GM18526 (cell line): ENCODE measurements at regions not wholly inside any gene's neighbourhood (a gene's known extent, or its start where the extent isn't known, plus 50 kb on each side); places are given as distances from the start of the nearest gene placed in this dataset.

Experiments
- POLR2A ChIP-seq: IDR thresholded peaks from 3 replicates; pipeline ENCODE4 v1.6.1; 2011; ENCODE audit not compliant: insufficient read length; ENCODE audit errors: extremely low read depth

DNA sequence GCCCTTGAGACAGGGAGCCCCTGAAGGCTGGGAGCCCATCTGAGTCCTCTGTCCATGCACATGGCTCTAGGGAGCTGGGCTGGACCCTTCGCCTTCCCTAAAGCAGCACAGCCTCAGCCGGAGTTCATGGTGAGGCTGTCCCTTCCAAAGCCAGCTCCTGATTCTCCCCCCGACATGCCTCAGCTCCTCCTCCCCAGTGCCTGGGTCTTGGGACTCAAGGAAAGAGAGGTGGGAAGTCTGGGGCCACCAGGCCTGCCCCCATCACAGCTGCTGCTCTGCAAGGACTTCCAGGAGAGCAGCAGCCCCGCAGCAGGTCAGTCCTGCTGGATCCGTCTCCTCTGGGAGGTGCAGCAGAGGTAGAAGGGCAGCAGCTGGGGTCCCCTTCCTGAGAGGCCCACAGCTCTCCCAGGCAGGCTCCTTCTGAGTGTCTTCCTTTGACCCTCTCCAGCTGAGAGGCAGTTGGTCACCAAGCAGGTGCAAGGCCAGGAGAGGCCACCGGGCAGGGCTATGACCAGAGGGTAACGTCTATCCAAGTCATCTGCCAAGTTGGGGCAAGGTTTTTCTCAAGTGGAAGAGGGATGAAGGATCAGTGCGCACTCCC lies 90.5 kb downstream of the ADRA2C start:
- TF ChIP-seq POLR2A: no peak

DNA sequence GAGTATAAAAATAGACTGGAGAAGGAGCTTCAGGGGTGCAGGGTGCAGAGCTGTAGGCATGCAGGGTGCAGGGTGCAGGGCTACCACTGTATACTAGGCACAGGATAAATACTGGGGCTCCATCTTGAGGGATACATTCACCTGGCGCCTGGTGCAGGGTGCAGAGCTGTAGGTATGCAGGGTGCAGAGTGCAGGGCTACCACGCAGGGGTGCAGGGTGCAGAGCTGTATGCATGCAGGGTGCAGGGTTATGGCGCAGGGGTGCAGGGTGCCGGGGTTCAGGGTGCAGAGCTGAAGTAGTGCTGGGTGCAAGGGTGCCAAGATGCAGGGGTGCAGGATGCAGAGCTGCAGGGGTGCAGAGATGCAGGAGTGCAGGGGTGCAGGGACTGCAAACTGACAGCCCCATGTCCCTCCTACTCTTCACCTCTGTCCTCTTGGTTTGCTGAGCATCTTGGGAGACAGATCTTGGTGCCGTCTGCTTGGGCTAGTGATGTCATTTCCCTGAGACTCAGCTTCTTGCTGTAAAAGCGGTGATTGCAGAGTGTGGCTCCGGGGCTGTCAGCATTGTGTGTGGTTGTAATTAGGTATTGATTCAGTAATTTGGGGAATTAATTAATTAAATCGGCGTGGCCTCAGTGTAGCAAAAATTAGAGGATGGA lies 91.2 kb downstream of the ADRA2C start:
- no peak for TF ChIP-seq POLR2A

DNA sequence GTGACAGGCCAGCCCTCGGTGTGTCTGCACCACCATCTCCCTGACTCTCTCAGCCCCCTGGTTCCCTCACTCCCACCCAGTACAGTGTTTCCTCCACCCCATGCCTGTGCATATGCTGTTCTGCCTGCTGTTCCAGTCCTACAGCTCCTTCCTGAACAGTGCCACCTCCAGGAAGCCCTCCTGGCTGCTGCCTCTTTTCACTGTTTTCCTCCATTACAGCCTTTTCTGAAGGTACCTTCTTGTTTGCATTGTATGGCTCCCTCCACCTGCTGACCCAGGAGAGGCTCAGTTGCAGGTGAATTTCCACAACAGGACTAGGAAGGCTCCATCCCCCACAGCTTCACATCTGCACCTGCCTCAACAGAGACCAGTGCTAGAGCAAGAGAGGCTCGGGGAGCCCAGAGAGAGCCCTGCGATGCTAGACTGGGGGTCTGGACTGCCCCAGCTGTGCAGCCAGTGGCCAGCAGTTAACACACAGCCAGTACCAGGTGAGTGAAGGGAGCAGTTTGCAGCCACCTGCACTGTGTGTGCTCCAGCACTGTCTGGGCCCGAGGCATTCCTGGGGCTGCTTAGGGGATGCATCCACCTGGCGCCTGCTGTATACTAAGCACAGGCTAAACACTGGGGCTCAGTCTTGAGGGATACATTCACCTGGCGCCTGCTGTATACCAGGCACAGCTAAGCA lies 92.0 kb downstream of the ADRA2C start:
- TF ChIP-seq POLR2A: no peak

- TF ChIP-seq POLR2A: no peak
Measured at GRCh38 chr4:3858765-3859388, 92.7 kb downstream of the ADRA2C start.

GRCh38 chr4:3859571-3859970 lies 93.4 kb downstream of the ADRA2C start:
- TF ChIP-seq POLR2A: no peak

DNA sequence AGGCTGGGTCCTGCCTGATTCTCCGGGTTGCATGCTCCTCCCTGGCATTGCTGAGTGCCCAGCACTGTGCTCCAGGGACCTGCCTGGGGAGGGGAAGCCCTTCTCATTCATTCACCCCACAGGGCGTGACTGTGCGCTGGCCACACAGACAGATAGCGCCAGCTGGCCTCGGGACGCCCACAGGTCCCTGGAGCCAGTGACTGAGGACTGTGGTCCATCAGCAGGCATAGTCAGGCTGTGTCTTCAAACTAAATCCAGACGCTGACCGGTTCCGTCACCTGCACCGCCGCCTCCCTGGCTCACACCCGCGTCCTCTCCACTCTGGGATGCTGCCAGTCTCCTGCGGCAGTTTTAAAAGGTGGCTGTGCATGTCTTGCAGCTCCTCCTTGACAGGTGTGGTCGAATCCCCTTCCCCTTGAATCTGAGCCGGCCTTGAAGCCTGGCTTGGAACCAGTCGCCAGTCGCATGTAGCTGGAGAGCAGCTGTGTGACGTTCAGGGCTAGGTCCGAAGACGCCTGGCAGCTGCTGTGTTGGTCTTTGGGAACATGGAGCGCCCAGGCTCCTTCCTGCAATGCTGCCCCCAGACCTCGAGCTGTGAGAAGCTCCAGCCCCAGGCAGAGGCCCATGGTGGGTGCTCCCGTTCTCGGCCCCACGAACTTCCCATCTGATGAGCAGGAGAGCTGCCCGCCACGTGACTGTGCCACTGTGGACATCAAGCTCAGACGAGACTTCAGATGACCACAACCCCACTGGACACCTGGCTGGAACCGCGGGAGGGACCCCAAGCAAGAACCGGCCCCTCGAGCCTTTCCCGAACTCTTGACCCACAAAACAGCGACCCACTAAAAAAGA lies 94.1 kb downstream of the ADRA2C start:
- no peak for TF ChIP-seq POLR2A

DNA sequence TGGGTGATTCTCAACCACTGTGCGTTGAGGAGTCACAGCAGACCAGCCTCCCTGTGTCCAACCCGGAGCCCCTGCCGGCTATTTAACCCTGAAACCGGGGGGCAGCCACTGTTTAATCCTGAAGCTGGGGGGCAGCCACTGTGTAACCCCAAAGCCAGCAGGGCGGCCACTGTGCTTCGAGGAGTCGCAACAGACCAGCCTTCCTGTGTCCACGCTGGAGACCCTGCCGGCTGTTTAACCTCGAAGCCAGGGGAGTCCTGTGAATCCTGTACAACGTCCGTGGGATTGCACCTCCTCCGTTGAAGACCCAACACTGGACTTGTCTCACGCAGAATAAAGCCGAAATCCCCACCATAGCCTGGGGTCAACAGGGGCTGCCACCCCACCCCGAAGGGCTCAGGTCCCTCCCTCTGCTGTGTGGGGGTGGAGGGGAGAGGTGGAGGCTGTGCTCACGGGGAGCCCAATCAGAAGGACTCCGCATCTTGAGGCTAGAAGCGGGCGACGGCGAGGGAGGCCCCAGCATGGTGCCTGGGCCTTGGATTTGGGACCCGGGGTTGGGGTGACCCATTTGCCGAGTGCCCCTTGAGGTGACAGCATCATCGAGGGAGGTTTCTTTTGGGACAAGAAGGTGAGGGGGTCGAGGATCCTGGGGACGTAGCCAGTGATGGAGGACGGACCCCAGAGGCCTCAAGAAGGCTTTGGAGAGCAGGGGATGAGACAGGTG lies 94.9 kb downstream of the ADRA2C start:
- no peak for TF ChIP-seq POLR2A

DNA sequence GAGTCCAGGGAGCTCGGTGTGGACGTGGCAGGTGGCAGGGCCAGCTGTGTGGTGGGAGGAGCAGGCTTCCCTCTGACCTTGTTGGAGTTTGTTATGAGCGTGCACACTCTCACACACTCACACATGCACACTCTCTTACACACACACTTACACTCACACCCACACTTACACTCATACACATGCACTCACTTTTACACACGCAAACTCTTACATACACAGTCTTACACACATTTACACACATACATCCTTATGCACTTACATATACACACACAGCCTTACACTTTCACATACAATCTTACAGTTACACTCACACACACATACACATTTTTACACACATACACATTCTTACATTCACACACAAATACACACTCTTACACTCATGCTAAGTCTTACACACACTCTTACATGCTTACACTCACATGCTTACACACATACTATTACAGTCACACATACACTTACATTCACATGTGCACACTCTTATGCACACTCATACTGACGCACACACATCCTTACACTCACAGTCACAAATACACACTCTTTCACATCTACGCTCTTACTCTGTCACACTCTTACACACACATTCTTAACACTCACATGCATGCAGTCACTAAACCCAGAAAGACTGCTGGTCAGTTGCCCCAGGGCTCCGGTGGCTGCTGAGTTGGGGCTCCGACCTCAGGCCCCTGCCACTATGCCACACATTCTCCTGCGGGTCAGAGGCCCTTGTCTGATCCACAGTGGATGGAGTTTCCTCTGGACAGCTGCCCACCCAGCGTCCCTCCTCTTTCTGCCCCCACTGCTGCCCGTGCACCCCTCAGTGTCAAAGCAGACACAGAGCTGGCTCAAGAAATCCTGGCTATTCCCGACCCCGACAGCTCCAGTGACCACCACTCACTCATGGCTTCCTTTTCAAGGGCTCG lies 95.8 kb downstream of the ADRA2C start:
- TF ChIP-seq POLR2A: no peak

DNA sequence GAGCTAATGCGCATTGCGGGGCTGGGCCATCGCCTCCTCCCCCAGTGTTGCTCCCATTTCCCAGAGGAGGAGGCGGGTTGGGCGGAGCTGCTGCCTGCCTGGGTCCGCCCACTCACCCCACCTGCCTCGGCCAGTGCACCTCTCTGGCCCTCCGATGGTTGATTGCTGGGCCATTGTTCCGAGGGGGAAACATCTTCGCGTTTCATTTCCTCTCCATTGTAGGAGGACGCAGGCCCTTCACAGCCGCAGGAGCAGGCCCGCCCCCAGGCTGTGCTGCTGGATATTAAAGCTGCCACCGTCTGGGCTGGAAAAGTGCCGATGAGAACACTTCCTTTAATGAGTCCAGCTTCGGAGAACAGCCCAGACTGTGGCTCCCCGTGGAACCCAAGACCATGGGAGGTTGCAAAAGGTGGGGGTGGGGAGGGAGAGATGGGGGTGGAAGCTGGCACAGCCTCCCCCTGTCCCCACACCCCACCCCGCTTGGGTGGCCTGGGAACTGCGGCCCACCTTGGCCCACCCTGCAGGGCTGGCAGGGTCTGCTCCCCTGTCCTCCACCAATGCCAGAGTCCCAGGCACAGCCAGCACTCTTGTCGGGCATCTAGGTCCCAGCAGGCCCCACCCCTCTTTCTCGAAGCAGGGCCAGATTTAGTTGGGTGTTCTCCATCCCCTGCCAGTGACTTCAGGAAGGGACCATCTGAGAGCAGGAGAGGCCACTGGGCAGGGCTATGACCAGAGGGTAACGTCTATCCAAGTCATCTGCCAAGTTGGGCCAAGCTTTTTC lies 96.6 kb downstream of the ADRA2C start:
- no peak for TF ChIP-seq POLR2A

GRCh38 chr4:3863841-3864741 lies 97.9 kb downstream of the ADRA2C start:
- TF ChIP-seq POLR2A: no peak

- no peak for TF ChIP-seq POLR2A
Measured at GRCh38 chr4:3864742-3865721, 98.8 kb downstream of the ADRA2C start.
